ENCODE measurements at regions not wholly inside any gene's neighbourhood (a gene's known extent, or its start where the extent isn't known, plus 50 kb on each side); places are given as distances from the start of the nearest gene placed in this dataset.
"Not testable (repeated sequence)": the region's sequence is repeated elsewhere in the genome, so short reads cannot be mapped to it uniquely, and the experiment has no call there.

DNA sequence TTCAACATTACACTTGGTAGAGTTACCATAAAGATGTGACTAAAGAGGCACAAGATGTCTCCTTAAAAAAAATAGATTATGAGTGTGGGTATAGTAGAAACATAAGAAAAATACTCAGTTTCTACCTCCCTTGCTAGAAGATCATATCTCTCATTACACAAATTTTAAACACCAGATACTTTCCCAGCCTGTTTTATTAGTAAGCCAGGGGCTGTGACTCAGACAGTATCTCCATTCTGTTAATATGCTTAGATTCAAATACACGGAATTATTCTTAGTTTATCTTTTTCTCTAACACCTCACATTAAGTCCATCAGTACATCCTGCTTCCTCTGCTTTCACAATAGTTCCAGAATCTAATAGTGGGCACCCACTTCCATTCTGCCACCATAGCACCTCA, 561.8 kb upstream of the ADAMTS5 start:
- Histone ChIP-seq H3K4me3 (ENCODE audit: low read depth in 1 of 2, low read length in 2 of 2) (no peak overlapping the region), H3K4me1 (ENCODE audit: control insufficient read depth in 1 of 2, insufficient read depth in 2 of 2, low read length in 2 of 2) (no peaks in the 10 kb centered on the region), H3K9me3 (ENCODE audit: control insufficient read depth in 1 of 2, low read length in 2 of 2) (no peaks in the 10 kb centered on the region), H3K27ac (ENCODE audit: low read length) (no peak overlapping the region), H3K36me3 (ENCODE audit: control insufficient read depth in 1 of 2, insufficient read depth in 2 of 2, low read length in 2 of 2) (no peaks in the 10 kb centered on the region), H3K27me3 (ENCODE audit: low read depth, low read length) (no peaks in the 10 kb centered on the region)

DNA sequence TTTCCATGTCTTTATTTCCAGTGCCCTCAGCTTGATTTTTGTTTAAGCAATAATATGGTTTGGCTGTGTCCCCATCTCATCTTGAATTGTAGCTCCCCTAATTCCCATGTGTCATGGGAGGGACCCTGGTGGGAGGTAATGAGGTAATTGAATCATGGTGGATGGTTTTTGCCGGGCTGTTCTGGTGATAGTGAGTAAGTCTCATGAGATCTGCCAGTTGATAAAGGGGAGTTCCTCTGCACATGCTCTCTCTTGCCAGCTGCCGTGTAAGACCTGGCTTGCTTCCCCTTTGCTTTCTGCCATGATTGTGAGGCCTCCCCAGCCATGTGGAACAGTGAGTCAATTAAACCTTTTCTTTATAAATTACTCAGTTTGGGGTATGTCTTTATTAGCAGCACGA, 559.6 kb upstream of the ADAMTS5 start:
- no peak overlapping the region for H3K4me3 ChIP-seq (ENCODE audit: low read depth in 1 of 2, low read length in 2 of 2)
- no peaks in the 10 kb centered on the region for H3K9me3 ChIP-seq (ENCODE audit: control insufficient read depth in 1 of 2, low read length in 2 of 2)
- no peaks in the 10 kb centered on the region for H3K27me3 ChIP-seq (ENCODE audit: low read depth, low read length)
- H3K27ac ChIP-seq (ENCODE audit: low read length), result no peak overlapping the region
- H3K4me1 ChIP-seq (ENCODE audit: control insufficient read depth in 1 of 2, insufficient read depth in 2 of 2, low read length in 2 of 2), result no peaks in the 10 kb centered on the region
- H3K36me3 ChIP-seq (ENCODE audit: control insufficient read depth in 1 of 2, insufficient read depth in 2 of 2, low read length in 2 of 2), result no peaks in the 10 kb centered on the region

- Histone ChIP-seq H3K4me1 (ENCODE audit: control insufficient read depth in 1 of 2, insufficient read depth in 2 of 2, low read length in 2 of 2) (no peaks in the 10 kb centered on the region), H3K27ac (ENCODE audit: low read length) (no peak overlapping the region), H3K9me3 (ENCODE audit: control insufficient read depth in 1 of 2, low read length in 2 of 2) (no peaks in the 10 kb centered on the region), H3K4me3 (ENCODE audit: low read depth in 1 of 2, low read length in 2 of 2) (no peak overlapping the region), H3K27me3 (ENCODE audit: low read depth, low read length) (no peaks in the 10 kb centered on the region), H3K36me3 (ENCODE audit: control insufficient read depth in 1 of 2, insufficient read depth in 2 of 2, low read length in 2 of 2) (no peaks in the 10 kb centered on the region)
Measured at GRCh38 chr21:27525780-27526179, 558.9 kb upstream of the ADAMTS5 start.

GRCh38 chr21:27519361-27519760, 552.5 kb upstream of the ADAMTS5 start:
- H3K4me3 ChIP-seq (ENCODE audit: low read depth in 1 of 2, low read length in 2 of 2), result no peak overlapping the region
- no peak overlapping the region for H3K27ac ChIP-seq (ENCODE audit: low read length)
- H3K9me3 ChIP-seq (ENCODE audit: control insufficient read depth in 1 of 2, low read length in 2 of 2), result peaks cover 0 to 10% of the 10 kb centered on the region in 2 donors
- H3K4me1 ChIP-seq (ENCODE audit: control insufficient read depth in 1 of 2, insufficient read depth in 2 of 2, low read length in 2 of 2), result no peaks in the 10 kb centered on the region
- no peaks in the 10 kb centered on the region for H3K36me3 ChIP-seq (ENCODE audit: control insufficient read depth in 1 of 2, insufficient read depth in 2 of 2, low read length in 2 of 2)
- no peaks in the 10 kb centered on the region for H3K27me3 ChIP-seq (ENCODE audit: low read depth, low read length)

- not testable (repeated sequence) for H3K27me3 ChIP-seq (ENCODE audit: low read depth, low read length); H3K9me3 ChIP-seq (ENCODE audit: control insufficient read depth in 1 of 2, low read length in 2 of 2); H3K27ac ChIP-seq (ENCODE audit: low read length); H3K36me3 ChIP-seq (ENCODE audit: control insufficient read depth in 1 of 2, insufficient read depth in 2 of 2, low read length in 2 of 2); H3K4me3 ChIP-seq (ENCODE audit: low read depth in 1 of 2, low read length in 2 of 2); H3K4me1 ChIP-seq (ENCODE audit: control insufficient read depth in 1 of 2, insufficient read depth in 2 of 2, low read length in 2 of 2)
Measured at GRCh38 chr21:27517177-27517576, 550.3 kb upstream of the ADAMTS5 start.

DNA sequence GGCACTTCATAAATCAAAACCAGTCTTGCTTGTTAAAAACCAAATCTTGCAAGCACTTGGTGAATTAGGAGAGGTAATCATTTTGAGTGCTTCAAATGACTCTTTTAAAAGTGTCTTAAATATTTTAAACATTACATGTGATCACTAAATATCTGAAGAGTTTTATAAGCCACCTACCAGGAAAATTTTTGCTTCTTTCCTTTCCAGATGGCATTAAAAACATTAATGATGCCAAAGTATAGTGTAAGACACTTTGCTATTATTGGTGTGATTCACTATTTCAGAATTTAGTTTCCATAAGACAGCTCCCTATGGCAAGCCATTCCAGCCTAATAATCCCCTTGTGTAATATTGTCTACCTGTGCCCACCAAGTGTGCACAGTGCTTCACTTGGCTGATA, 548.8 kb upstream of the ADAMTS5 start:
- peaks cover 0 to 10% of the 10 kb centered on the region in 2 donors for H3K9me3 ChIP-seq (ENCODE audit: control insufficient read depth in 1 of 2, low read length in 2 of 2)
- H3K27ac ChIP-seq (ENCODE audit: low read length), result no peak overlapping the region
- H3K4me1 ChIP-seq (ENCODE audit: control insufficient read depth in 1 of 2, insufficient read depth in 2 of 2, low read length in 2 of 2), result no peaks in the 10 kb centered on the region
- no peak overlapping the region for H3K4me3 ChIP-seq (ENCODE audit: low read depth in 1 of 2, low read length in 2 of 2)
- no peaks in the 10 kb centered on the region for H3K27me3 ChIP-seq (ENCODE audit: low read depth, low read length)
- no peaks in the 10 kb centered on the region for H3K36me3 ChIP-seq (ENCODE audit: control insufficient read depth in 1 of 2, insufficient read depth in 2 of 2, low read length in 2 of 2)

- peaks cover 0 to 10% of the 10 kb centered on the region in 2 donors for H3K9me3 ChIP-seq (ENCODE audit: control insufficient read depth in 1 of 2, low read length in 2 of 2)
- no peaks in the 10 kb centered on the region for H3K36me3 ChIP-seq (ENCODE audit: control insufficient read depth in 1 of 2, insufficient read depth in 2 of 2, low read length in 2 of 2)
- no peaks in the 10 kb centered on the region for H3K27me3 ChIP-seq (ENCODE audit: low read depth, low read length)
- H3K27ac ChIP-seq (ENCODE audit: low read length), result no peak overlapping the region
- no peak overlapping the region for H3K4me3 ChIP-seq (ENCODE audit: low read depth in 1 of 2, low read length in 2 of 2)
- no peaks in the 10 kb centered on the region for H3K4me1 ChIP-seq (ENCODE audit: control insufficient read depth in 1 of 2, insufficient read depth in 2 of 2, low read length in 2 of 2)
Measured at GRCh38 chr21:27513825-27514224, 546.9 kb upstream of the ADAMTS5 start.

DNA sequence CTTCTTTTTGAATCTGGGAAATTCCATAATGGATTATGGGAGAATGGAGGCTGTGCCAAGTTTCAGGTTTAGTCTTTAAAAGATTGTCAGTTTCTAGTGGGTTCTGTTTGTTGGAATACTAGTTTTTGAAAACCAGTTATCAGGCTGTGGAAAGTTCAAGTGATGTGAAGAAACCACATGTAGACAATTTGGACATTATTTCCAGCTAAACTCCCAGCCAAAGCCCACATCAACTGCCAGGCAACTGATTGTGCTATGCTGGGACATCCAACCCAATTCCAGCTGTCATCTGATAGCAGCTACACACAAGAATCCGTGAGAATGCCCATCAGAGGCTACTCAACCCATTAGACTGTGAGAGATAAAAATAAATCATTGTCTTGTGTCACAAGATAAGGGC, 546.1 kb upstream of the ADAMTS5 start:
- Histone ChIP-seq H3K27me3 (ENCODE audit: low read depth, low read length) (no peaks in the 10 kb centered on the region), H3K4me3 (ENCODE audit: low read depth in 1 of 2, low read length in 2 of 2) (no peak overlapping the region), H3K27ac (ENCODE audit: low read length) (no peak overlapping the region), H3K4me1 (ENCODE audit: control insufficient read depth in 1 of 2, insufficient read depth in 2 of 2, low read length in 2 of 2) (no peaks in the 10 kb centered on the region), H3K36me3 (ENCODE audit: control insufficient read depth in 1 of 2, insufficient read depth in 2 of 2, low read length in 2 of 2) (no peaks in the 10 kb centered on the region), H3K9me3 (ENCODE audit: control insufficient read depth in 1 of 2, low read length in 2 of 2) (peaks cover 0 to 10% of the 10 kb centered on the region in 2 donors)

- no peak overlapping the region for H3K27ac ChIP-seq (ENCODE audit: low read length)
- no peaks in the 10 kb centered on the region for H3K4me1 ChIP-seq (ENCODE audit: control insufficient read depth in 1 of 2, insufficient read depth in 2 of 2, low read length in 2 of 2)
- no peaks in the 10 kb centered on the region for H3K9me3 ChIP-seq (ENCODE audit: control insufficient read depth in 1 of 2, low read length in 2 of 2)
- no peaks in the 10 kb centered on the region for H3K36me3 ChIP-seq (ENCODE audit: control insufficient read depth in 1 of 2, insufficient read depth in 2 of 2, low read length in 2 of 2)
- no peak overlapping the region for H3K4me3 ChIP-seq (ENCODE audit: low read depth in 1 of 2, low read length in 2 of 2)
- no peaks in the 10 kb centered on the region for H3K27me3 ChIP-seq (ENCODE audit: low read depth, low read length)
Measured at GRCh38 chr21:27511233-27511632, 544.3 kb upstream of the ADAMTS5 start.

DNA sequence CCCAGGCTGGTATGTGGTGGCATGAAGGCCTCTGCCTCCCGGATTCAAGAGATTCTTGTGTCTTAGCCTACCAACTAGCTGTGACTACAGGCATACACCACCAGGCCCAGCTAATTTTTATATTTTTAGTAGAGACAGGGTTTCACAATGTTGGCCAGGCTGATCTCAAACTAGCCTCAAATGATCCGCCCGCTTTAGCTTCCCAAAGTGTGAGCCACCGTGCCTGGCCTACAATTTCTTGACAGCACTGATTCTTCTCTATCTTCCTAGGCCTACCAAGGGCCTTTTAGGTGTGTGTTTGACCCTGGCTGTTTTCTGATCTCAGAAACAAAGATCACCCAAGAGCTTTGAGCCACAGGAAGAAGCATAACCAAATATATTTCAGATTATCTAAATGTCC, 540.8 kb upstream of the ADAMTS5 start:
- no peaks in the 10 kb centered on the region for H3K27me3 ChIP-seq (ENCODE audit: low read depth, low read length)
- no peak overlapping the region for H3K27ac ChIP-seq (ENCODE audit: low read length)
- H3K9me3 ChIP-seq (ENCODE audit: control insufficient read depth in 1 of 2, low read length in 2 of 2), result no peaks in the 10 kb centered on the region
- H3K36me3 ChIP-seq (ENCODE audit: control insufficient read depth in 1 of 2, insufficient read depth in 2 of 2, low read length in 2 of 2), result no peaks in the 10 kb centered on the region
- no peak overlapping the region for H3K4me3 ChIP-seq (ENCODE audit: low read depth in 1 of 2, low read length in 2 of 2)
- H3K4me1 ChIP-seq (ENCODE audit: control insufficient read depth in 1 of 2, insufficient read depth in 2 of 2, low read length in 2 of 2), result no peaks in the 10 kb centered on the region

GRCh38 chr21:27505516-27505915, 538.6 kb upstream of the ADAMTS5 start:
- Histone ChIP-seq H3K4me1 (ENCODE audit: control insufficient read depth in 1 of 2, insufficient read depth in 2 of 2, low read length in 2 of 2) (no peaks in the 10 kb centered on the region), H3K27me3 (ENCODE audit: low read depth, low read length) (no peaks in the 10 kb centered on the region), H3K4me3 (ENCODE audit: low read depth in 1 of 2, low read length in 2 of 2) (no peak overlapping the region), H3K36me3 (ENCODE audit: control insufficient read depth in 1 of 2, insufficient read depth in 2 of 2, low read length in 2 of 2) (no peaks in the 10 kb centered on the region), H3K9me3 (ENCODE audit: control insufficient read depth in 1 of 2, low read length in 2 of 2) (no peaks in the 10 kb centered on the region), H3K27ac (ENCODE audit: low read length) (no peak overlapping the region)

DNA sequence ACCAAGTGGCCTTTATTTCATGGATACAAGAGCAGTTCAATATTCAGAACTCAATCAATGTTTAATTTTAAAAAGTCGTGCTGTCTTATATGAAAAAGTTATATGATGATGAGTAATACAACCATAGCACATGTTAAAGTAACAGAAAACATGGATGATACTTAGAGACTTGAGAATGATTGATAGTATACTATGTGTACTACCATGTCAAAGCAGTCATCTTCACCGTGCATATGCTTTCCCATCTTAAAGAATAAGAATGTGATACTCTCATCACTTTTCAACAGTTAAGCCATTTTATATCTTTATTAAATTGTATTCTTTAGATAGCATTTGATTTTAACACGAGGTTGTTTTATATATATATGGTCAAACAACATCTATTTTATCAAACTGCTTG, 535.9 kb upstream of the ADAMTS5 start:
- Histone ChIP-seq H3K27me3 (ENCODE audit: low read depth, low read length) (no peaks in the 10 kb centered on the region), H3K36me3 (ENCODE audit: control insufficient read depth in 1 of 2, insufficient read depth in 2 of 2, low read length in 2 of 2) (no peaks in the 10 kb centered on the region), H3K4me3 (ENCODE audit: low read depth in 1 of 2, low read length in 2 of 2) (no peak overlapping the region), H3K27ac (ENCODE audit: low read length) (no peak overlapping the region), H3K9me3 (ENCODE audit: control insufficient read depth in 1 of 2, low read length in 2 of 2) (no peaks in the 10 kb centered on the region), H3K4me1 (ENCODE audit: control insufficient read depth in 1 of 2, insufficient read depth in 2 of 2, low read length in 2 of 2) (peaks cover 0 to 13% of the 10 kb centered on the region in 2 donors)

Measured in muscle layer of duodenum (tissue), 2 donors.